C4-2B (cell line): ENCODE measurements at regions not wholly inside any gene's neighbourhood (a gene's known extent, or its start where the extent isn't known, plus 50 kb on each side); places are given as distances from the start of the nearest gene placed in this dataset.

Experiments
- ZFX ChIP-seq: fragments of 450-650 bp; IDR thresholded peaks from 2 replicates; pipeline ENCODE4 v1.6.1; 2017
- TF ChIP-seq, protein P1 (sequence below): fragments of 450-650 bp; conservative IDR thresholded peaks from 2 replicates; pipeline ENCODE4 v1.5.1; 2017; ENCODE audit warnings: mild to moderate bottlenecking

DNA sequence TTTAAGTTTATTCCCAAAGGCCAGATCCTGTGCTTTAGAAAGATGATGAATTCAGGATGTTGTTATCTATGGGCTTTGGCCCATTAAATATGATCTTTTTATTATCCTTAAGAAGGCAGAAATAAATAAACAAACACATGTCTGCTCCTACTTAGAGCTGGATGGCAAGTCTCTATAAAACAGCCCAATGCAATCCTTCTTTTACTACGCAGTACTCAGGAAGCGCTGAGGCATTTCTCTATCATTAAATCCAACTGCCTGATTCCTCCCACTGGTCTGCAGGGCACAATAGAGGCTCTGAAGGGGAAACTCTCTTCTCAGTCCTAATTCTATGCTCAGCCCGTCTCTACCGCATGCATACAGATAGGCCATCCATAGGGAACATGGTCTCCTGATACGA lies 144.5 kb upstream of the TMEM72 start:
- TF ChIP-seq, protein P1, sequence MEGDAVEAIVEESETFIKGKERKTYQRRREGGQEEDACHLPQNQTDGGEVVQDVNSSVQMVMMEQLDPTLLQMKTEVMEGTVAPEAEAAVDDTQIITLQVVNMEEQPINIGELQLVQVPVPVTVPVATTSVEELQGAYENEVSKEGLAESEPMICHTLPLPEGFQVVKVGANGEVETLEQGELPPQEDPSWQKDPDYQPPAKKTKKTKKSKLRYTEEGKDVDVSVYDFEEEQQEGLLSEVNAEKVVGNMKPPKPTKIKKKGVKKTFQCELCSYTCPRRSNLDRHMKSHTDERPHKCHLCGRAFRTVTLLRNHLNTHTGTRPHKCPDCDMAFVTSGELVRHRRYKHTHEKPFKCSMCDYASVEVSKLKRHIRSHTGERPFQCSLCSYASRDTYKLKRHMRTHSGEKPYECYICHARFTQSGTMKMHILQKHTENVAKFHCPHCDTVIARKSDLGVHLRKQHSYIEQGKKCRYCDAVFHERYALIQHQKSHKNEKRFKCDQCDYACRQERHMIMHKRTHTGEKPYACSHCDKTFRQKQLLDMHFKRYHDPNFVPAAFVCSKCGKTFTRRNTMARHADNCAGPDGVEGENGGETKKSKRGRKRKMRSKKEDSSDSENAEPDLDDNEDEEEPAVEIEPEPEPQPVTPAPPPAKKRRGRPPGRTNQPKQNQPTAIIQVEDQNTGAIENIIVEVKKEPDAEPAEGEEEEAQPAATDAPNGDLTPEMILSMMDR = no peak
- TF ChIP-seq ZFX = no peak
